CMK (cell line): ENCODE measurements at regions not wholly inside any gene's neighbourhood (a gene's known extent, or its start where the extent isn't known, plus 50 kb on each side); places are given as distances from the start of the nearest gene placed in this dataset.

Experiments
- DNase-seq: peaks from one replicate; pipeline ENCODE4 v3.0.0-alpha.2; 2010; ENCODE audit warnings: low read depth

DNA sequence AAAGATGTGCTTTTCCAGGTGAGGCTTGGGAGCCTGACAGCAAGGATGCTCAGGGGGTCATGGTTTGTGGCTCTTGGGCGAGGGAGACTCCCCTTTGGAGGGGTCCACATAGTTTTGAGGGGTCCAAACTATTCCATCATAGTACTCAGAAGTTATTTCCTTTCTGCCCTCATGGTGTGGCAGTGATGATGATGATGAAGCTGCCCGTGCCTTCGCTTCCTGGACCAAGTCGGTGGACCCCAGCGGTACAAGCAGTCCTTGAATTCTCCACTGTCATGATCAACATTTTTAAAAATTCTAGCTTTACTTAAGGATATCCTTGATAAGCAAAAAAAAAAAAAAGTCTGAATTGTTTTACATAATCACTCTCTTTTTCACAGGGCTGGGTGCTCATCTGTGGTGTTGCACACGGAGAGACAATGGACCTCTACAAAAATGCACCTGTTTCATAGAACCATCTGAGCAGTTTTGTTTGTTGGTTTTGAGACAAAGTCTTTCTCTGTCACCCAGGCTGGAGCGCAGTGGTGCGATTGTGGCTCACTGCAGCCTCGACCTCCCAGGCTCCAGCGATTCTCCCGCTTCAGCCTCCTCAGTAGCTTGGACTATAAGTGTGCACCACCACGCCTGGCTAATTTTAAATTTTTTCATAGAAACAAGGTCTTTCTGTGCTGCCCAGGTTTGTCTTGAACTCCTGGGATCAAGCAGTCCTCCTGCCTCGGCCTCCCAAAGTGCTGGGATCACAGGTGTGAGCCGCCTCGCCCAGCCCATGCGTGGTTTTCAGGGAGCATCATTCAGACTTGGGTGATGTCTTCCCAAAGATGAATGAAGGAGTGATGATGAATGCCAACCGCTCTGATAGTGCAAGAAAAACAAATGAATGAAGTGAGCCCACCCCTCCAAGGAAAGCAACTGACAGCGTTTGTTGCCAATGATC, 271.4 kb upstream of the HDAC4 start:
- DNase-seq: no peak

DNA sequence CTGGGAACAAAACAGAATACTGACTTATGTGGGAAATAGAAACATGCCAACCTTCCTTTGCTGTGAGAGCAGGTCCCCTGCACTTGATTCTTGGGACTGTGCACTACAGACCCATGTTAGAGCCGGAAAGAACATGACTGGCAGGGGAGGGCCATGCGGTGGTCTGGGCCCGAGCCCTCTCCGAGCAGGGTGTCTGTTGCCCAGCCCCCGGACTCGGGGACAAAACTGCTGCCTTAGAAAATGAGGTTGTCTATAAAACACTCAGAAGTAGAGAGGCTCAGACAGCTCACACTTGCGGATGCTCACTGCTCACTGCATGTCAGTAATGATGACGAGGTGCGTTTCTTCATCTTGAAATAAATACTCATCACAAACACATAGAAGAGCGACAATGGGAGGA, 270.7 kb upstream of the HDAC4 start:
- DNase-seq: no peak

DNA sequence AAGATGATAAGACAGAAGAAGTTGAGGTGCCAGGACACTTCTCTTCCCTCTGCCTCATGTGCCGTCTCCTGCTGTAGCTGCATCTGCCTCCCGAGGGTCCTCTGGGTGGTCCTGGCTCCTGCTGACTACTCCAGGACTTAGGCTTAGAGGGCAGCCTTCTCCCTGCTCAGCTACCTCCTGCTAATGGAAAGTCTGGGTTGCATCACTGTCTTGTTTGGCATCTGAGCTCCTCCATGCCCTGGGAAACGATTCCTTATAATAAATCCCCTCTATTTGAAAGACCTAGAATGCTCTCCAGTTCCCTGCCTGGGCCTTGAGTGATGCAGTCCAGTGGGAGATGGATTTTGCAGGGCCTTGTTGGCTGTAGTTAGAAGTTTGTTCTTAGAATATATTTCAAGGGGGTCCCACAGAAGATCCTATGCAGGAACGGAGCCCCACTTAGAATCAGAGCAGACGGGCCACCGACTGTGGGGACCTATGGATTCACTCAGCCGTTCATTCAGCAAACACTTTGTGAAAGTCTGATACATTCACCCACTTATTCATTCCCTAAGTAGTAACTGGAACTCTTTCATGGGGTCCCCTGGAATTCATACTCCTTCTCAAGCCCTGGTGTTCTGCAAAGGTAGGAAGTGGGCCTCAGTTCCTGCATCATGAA, 269.8 kb upstream of the HDAC4 start:
- DNase-seq: no peak

DNA sequence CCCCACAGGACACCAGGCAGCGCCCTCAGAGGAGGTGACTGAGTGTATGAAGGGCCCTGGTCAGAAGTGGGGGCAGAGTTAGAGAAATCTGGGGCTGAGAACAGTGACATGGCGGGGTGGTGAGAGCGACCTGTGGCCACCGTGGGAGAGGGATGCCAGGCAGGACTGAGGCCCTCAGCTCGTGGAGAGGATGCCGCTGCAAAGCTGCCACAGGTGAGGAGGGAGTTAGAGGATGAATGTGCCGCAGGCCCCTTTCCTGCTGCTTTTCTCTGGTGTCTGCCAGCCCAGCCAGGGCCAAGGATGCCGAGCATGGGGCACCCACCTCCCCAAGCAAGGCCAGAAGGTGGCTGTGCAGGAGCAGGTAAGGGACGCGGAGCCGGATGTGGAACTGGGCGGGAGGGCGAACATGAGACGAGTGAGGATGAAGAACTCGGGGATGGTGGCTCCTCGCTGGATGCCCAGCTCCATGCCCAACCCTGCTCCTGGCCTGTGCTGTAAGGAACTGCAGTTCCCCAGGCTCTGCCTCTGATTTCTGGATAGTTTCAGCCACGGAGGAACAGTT, 269.2 kb upstream of the HDAC4 start:
- no peak for DNase-seq

DNA sequence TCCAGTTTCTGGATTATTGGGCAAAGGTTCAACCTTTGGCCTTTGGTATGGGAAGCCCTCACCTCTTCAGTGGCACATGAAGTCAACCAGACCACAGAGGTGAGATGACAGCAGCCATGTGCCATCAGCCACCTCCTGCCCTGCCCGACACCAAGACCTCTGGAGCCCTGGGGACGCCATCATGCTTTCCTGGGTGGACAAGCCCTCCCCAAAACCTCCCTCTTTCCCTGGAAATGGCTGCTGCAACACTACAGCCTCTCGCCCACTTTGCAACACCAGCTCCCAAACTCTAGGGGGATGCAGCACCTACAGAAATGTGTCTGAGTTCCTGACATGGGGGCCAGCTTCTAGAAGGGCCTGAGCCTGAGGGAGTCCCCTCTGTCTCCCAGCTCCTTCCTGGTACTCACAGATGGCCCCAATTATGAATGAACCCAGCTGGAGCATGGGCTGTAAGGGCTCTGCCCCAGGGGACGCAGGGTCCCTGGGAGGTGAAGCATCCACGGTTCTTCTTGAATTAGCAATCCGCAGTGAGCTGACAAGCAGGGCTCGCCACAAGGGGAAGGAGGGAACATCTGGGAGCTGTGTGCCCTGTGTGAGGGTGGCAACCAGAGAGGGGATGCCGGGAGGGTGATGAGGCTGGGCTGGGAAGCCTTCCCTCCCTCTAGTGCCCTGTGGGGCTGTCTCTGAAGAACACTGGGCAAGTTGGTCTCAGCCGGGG, 268.5 kb upstream of the HDAC4 start:
- DNase-seq: no peak

GRCh38 chr2:239668651-239669050, 267.8 kb upstream of the HDAC4 start:
- no peak for DNase-seq

DNA sequence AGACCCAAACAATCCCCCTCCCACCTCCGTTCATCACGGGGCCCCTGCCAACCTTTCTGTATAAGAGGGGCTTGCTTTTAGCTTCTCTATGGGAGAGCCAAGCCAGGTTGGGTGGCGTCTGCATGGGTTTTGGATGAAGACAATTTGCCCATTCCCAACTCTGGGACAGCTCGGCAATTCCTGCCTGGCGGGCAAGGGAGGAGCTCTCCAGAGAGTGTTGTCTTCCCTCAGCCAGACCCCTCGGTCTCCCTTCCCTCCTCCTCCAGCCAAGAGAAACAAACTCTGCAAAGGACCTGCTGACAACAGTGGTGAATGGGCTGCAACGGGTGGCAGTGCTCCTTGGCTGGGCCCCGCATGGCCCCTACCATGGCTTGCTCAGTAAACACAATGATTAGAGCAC, 267.2 kb upstream of the HDAC4 start:
- no peak for DNase-seq

DNA sequence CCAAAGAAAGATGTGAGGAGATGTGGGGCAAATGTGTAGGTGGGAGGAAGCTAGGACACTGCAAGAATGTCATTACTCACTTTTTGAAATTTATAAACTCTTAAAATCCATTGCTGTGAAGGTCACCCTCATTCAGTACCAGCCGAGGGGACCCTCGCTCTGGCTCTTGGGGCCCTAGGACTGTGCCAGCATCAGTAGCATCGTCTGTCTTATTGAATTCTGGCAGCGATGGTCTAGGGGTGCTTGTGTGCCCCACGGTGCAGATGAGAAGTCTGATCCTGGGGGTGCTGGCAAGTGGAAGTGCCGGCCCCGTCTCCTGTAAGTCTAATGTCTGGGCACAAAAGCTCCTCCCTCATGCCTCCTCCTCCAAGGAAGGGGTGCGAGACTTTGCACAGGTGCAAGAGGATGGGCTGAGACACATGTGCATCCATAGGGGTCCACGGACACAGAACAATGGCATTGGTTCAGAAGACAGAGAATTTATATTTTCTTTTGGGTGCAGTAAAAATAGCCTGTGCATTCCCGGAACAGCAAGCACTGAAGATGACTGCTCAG, 266.7 kb upstream of the HDAC4 start:
- no peak for DNase-seq

DNA sequence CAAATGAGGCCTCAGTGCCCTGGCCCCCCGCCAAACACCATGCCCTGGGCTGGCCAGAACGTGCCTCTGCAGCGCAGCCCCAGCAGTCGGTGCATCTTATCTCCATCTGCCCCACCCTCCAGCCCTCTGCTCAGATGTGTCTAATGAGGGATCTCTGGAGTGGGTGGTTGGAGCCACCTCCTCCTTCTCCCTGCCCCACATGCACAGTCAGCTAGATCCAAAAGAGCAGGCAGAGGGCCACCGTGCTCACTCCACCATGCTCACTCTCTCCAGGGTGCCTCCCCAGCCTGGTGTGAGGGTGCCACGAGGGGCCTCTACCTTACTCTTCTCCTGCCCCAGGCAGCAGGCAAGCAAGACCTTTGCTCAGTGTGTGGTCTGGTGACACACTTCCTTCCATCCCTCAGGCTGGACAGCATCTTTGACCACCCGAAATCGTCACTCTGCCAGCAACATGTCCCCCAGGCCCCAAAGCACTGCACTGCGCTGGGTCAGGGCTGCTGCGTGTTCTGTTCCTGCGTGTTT, 266.1 kb upstream of the HDAC4 start:
- DNase-seq: no peak

- DNase-seq: no peak
Observed at GRCh38 chr2:239666053-239666854, 265.4 kb upstream of the HDAC4 start.

- DNase-seq: no peak
Observed at GRCh38 chr2:239664216-239664810, 263.5 kb upstream of the HDAC4 start.

DNA sequence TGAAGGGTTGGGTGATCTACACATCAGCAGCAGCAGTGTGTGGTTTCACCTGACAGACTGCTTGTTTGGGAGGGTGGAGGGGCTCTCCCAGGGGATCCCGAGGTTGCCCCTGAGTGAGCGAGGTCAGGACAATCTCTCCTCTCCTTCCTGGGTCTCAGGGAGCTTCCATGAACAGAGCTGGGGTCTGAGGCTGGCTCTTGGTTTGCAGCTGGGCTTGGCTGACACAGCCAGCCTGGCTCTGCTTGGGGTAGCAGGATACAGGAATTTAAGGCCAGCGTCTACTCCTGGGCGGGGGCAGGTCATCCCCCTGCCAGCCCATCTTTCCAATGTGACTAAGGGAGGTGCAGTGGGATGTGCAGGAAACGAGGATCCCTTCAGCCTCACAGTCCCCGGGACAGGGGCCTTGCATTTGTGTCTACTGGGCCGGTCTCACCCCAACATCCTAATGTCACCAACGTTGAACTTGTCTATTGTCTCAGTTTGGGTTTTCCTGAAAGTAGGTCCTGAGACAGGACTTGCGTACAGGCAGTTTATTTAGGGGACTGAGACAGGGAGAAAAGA, 262.6 kb upstream of the HDAC4 start:
- DNase-seq: no peak

GRCh38 chr2:239662413-239663120, 261.7 kb upstream of the HDAC4 start:
- DNase-seq: no peak

DNA sequence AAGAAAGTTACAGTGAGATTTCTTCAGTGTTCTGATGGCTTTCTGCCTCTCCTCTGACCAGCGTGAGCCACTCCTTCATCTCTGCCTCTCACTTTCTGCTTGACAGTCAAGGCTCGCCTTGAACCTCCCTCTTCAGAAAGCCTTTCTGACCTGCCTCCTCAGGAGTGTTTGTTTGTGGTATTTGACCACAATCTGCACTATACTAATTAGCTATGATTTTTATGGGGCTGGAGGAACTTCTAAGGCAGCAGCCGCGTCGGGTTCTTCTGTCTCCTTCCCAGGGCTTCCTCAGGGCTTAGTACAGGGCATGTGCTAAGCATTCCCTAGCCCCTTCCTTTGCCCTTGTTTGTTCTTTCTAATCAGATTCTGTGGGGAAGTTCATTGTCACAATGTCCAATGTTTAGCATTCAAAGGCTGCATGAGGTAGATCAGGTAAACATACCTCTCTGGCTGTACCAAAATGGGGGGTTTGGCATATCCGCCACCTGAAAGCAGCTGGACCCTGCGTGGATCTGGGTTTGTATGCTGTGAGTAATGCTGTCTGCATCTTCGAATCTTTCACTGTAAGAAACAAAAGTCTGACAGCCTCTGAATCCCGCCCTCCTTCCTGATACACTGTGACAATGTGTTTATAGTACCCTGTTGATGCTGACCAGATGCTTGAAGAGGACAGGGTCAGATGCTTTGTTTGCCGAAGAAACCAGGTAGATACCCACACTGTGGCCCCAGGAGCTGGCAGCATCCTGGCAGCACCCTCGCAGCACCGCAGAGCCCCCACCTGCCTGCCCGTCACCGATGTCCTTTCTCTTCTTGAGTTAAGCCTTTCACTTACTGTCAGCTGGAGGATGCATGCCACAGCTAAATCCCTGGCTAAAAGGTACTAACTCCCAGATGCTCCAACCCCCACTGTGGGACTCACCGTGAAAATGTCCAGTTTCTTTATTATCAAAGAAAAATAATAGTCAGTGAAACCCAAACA, 260.8 kb upstream of the HDAC4 start:
- DNase-seq: no peak

GRCh38 chr2:239660390-239661230, 259.8 kb upstream of the HDAC4 start:
- no peak for DNase-seq

- DNase-seq: no peak
Observed at GRCh38 chr2:239657992-239658391, 257.2 kb upstream of the HDAC4 start.

DNA sequence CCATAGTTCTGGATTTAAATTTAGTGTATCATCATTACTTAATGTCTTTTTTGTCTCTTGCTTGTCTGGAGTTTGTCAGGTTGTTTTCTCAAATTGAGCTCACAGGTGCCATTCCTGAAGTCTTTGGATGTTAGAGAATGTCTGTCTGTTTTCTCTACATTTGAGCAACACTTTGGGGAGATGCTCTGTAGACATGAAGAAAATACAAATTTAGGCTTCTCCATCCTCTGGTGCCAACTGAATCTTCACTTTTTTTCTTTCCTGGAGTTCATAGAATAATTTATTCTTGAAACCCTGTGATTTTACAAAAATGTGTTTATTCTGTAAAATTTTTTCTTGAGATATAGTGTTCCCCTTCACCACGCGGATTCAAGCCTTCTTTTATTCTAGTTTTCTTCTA, 256.4 kb upstream of the HDAC4 start:
- no peak for DNase-seq

- DNase-seq: no peak
Observed at GRCh38 chr2:239654266-239654665, 253.4 kb upstream of the HDAC4 start.
